GM23338 (cell line): ENCODE measurements at regions not wholly inside any gene's neighbourhood (a gene's known extent, or its start where the extent isn't known, plus 50 kb on each side); places are given as distances from the start of the nearest gene placed in this dataset.

Experiments
- CTCF ChIP-seq, 2 experiments: fragments of 200-600 bp in 1 of 2; sonication (generic) in 1 of 2; conservative IDR thresholded peaks; 2 replicates each; pipeline versions ENCODE4 v1.5.1 to v1.6.1; 2016 to 2017; ENCODE audit warnings: antibody characterized with exemption in 2 of 2, low read depth in 2 of 2, mild to moderate bottlenecking in 2 of 2, moderate library complexity in 1 of 2
- EZH2phosphoT487 ChIP-seq: fragments of 200-600 bp; sonication (generic); IDR thresholded peaks from one replicate; pipeline ENCODE4 v1.8.1; 2018; ENCODE audit warnings: antibody characterized with exemption; ENCODE audit not compliant: unreplicated experiment

GRCh38 chr3:77726517-77726916, 686.6 kb downstream of the ROBO2 start:
- no peak for TF ChIP-seq CTCF (conservative IDR thresholded peaks at IDR 0.05; ENCODE audit: low read depth in 2 of 2)
- no peak for TF ChIP-seq EZH2phosphoT487
